OCI-LY7 (cell line): ENCODE measurements at regions not wholly inside any gene's neighbourhood (a gene's known extent, or its start where the extent isn't known, plus 50 kb on each side); places are given as distances from the start of the nearest gene placed in this dataset.

Source experiments
- BruUV-seq: library from RNA; stranded (reverse); fragments of 400-500 nt; replicated peaks from 2 replicates; lab custom pipeline; 2021; lab: Mats Ljungman, UMichigan
- CTCF ChIA-PET: fragments of 300-600 bp; sonication (Branson Sonifier 250); formaldehyde crosslinking; loops from one replicate; lab custom pipeline; 2022; ENCODE audit warnings: antibody characterized with exemption; ENCODE audit not compliant: unreplicated experiment; lab: Charles Lee
- POLR2A ChIA-PET: fragments of 300-600 bp; sonication (Branson Sonifier 250); formaldehyde crosslinking; loops from one replicate; lab custom pipeline; 2022; ENCODE audit warnings: antibody characterized with exemption; lab: Charles Lee
- DNase-seq: peaks from one replicate; pipeline ENCODE4 v3.0.0-alpha.2; 2015; ENCODE audit warnings: low spot score
- H2AFZ ChIP-seq: fragments of 200-600 bp; sonication (generic), shearing (Covaris generic); 2 replicates; pipeline ENCODE4 v1.6.1; 2014; ENCODE audit warnings: mild to moderate bottlenecking, antibody characterized with exemption, low read length, moderate library complexity
- H3K27ac ChIP-seq: fragments of 200-600 bp; sonication (generic); 2 replicates; pipeline ENCODE4 v1.5.1; 2014; ENCODE audit warnings: mixed run types, low read depth, mild to moderate bottlenecking, moderate library complexity, low read length, inconsistent platforms; ENCODE audit not compliant: poor library complexity, severe bottlenecking
- H3K36me3 ChIP-seq: fragments of 200-600 bp; sonication (generic); 2 replicates; pipeline ENCODE4 v1.6.1; 2014; ENCODE audit warnings: mild to moderate bottlenecking, antibody characterized with exemption, low read length, moderate library complexity, mixed read lengths; ENCODE audit not compliant: insufficient read depth
- H3K4me1 ChIP-seq: fragments of 200-600 bp; sonication (generic); 2 replicates; pipeline ENCODE4 v1.5.1; 2014; ENCODE audit warnings: mild to moderate bottlenecking, low read length; ENCODE audit not compliant: insufficient read depth, poor library complexity, severe bottlenecking
- H3K4me2 ChIP-seq: fragments of 200-600 bp; sonication (generic); 2 replicates; pipeline ENCODE4 v1.6.1; 2014; ENCODE audit warnings: mild to moderate bottlenecking, low read length
- H3K4me3 ChIP-seq: fragments of 200-600 bp; sonication (generic); 2 replicates; pipeline ENCODE4 v1.5.1; 2014; ENCODE audit warnings: mild to moderate bottlenecking, low read depth, low read length; ENCODE audit not compliant: poor library complexity, severe bottlenecking
- H3K79me2 ChIP-seq: fragments of 200-600 bp; sonication (generic); 2 replicates; pipeline ENCODE4 v1.6.1; 2016; ENCODE audit warnings: low read depth, mild to moderate bottlenecking, low read length, moderate library complexity, mixed read lengths; ENCODE audit not compliant: insufficient read depth
- H3K9me2 ChIP-seq: fragments of 200-600 bp; sonication (generic); 2 replicates; pipeline ENCODE4 v1.6.1; 2016; ENCODE audit warnings: mild to moderate bottlenecking, low read length, mixed read lengths; ENCODE audit not compliant: insufficient read depth
- H3K9me3 ChIP-seq: fragments of 200-600 bp; sonication (generic); 2 replicates; pipeline ENCODE4 v1.6.1; 2014; ENCODE audit warnings: mild to moderate bottlenecking, mixed run types, low read length, mixed read lengths
- H4K20me1 ChIP-seq: fragments of 200-600 bp; sonication (generic); 2 replicates; pipeline ENCODE4 v1.6.1; 2014; ENCODE audit warnings: mild to moderate bottlenecking, antibody characterized with exemption, low read length, moderate library complexity, mixed read lengths; ENCODE audit not compliant: insufficient read depth
- EZH2phosphoT487 ChIP-seq: fragments of 200-600 bp; sonication (generic); IDR thresholded peaks from 2 replicates; pipeline ENCODE4 v1.6.1; 2018; ENCODE audit warnings: low read depth, borderline replicate concordance, mild to moderate bottlenecking, mixed run types, antibody characterized with exemption, low read length, moderate library complexity, mixed read lengths
- intact Hi-C: fragments of 100-400 bp; cut with micrococcal nuclease; formaldehyde crosslinking; loops from one replicate; pipeline ENCODE4 v1.10.0; 2022; ENCODE audit not compliant: unreplicated experiment
- TF ChIP-seq, protein P1 (sequence below): fragments of 200-600 bp; sonication (generic); conservative IDR thresholded peaks from 2 replicates; pipeline ENCODE4 v1.5.1; 2014; ENCODE audit warnings: mild to moderate bottlenecking, antibody characterized with exemption, low read length, moderate library complexity, mixed read lengths

DNA sequence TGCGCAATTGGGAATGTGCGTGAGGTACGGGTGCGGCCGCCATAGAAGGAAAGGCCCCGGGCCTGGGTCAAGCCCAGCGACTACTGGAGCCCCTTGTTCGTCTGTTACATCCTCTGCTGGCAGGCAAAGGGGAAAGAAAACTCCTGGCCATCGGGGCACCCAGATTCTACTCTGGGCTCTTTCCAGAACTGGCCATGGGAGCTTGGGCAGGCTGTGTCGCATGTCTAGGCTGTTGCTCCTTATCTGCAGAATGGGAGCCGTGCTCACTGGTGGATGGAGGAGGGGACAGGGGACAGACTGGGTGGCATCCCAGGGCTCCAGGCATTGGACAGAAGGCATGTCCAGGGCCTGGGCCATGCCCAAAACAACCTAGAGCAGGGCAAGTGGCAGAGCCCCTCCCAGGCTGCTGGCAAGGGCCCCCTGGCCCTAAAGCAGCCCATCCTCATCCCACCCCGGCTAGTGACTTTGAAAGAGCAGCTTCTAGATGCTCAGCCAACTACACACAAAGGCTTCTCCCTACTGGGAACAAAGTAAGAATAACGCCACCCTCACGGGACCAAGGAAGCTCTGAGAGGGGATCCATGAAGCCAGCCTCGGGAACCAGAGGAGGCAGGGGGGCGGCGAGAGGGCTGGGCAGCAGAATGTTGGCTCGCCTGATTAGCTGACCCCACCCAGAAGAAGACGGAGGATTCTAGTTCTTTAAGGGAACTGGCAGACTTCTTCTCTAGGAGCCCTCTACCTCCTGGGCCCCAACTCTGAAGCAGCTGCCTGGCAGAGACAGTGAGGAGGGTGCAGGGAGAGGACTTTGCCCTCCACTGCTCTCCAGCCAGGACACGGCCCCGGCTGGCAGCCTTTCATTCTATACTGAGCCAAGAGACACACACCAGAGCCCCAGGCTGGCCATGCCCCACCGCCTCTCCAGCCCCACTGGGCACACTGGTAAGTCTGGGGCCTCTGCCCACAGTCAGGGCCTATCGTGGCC lies 96.8 kb downstream of the SINHCAF start:
- DNase-seq, result no peak
- Histone ChIP-seq H3K4me3 (no peak overlapping the region), H2AFZ (no peak overlapping the region), H3K4me1 (no peaks in the 10 kb centered on the region), H3K9me2 (no peaks in the 10 kb centered on the region), H3K27ac (no peak overlapping the region), H3K9me3 (no peaks in the 10 kb centered on the region), H3K36me3 (no peaks in the 10 kb centered on the region), H3K79me2 (no peaks in the 10 kb centered on the region), H4K20me1 (no peaks in the 10 kb centered on the region), H3K4me2 (no peak overlapping the region)
- ChIA-PET CTCF (no interaction called here), POLR2A (interaction anchor here (0.5 kb wide), 1 partner anchor 39 kb away, joined by 3 read pairs; no protein-coding TSS in a partner anchor)
- intact Hi-C loops, result no loop called here
- BruUV-seq, result no TSS peak
- TF ChIP-seq, protein P1, sequence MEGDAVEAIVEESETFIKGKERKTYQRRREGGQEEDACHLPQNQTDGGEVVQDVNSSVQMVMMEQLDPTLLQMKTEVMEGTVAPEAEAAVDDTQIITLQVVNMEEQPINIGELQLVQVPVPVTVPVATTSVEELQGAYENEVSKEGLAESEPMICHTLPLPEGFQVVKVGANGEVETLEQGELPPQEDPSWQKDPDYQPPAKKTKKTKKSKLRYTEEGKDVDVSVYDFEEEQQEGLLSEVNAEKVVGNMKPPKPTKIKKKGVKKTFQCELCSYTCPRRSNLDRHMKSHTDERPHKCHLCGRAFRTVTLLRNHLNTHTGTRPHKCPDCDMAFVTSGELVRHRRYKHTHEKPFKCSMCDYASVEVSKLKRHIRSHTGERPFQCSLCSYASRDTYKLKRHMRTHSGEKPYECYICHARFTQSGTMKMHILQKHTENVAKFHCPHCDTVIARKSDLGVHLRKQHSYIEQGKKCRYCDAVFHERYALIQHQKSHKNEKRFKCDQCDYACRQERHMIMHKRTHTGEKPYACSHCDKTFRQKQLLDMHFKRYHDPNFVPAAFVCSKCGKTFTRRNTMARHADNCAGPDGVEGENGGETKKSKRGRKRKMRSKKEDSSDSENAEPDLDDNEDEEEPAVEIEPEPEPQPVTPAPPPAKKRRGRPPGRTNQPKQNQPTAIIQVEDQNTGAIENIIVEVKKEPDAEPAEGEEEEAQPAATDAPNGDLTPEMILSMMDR, result no peak
- TF ChIP-seq EZH2phosphoT487, result no peak

DNA sequence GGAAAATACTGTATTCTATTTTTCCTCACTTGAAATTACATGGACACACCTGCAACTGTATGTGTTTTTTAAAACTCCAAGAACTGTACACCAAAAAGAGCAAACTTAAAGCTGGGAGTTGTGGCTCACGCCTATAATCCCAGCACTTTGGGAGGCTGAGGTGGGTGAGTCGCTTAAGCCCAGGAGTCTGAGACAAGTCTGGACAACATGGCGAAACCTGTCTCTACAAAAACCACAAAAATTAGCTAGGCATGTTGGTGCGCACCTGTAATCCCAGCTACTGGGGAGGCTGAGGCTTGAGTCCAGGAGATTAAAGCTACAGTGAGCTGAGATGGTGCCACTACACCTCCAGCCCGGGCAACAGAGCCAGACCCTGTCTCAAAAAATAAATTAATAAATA lies 95.9 kb downstream of the SINHCAF start:
- no peaks in the 10 kb centered on the region for H4K20me1 ChIP-seq
- CTCF ChIA-PET, result no interaction called here
- no peaks in the 10 kb centered on the region for H3K36me3 ChIP-seq
- no peak overlapping the region for H2AFZ ChIP-seq
- H3K9me3 ChIP-seq, result no peaks in the 10 kb centered on the region
- no peaks in the 10 kb centered on the region for H3K4me1 ChIP-seq
- no peaks in the 10 kb centered on the region for H3K79me2 ChIP-seq
- H3K4me3 ChIP-seq, result no peak overlapping the region
- DNase-seq, result no peak
- BruUV-seq, result no TSS peak
- H3K27ac ChIP-seq, result no peak overlapping the region
- no peak for TF ChIP-seq EZH2phosphoT487
- TF ChIP-seq, protein P1, result no peak
- no peak overlapping the region for H3K4me2 ChIP-seq
- intact Hi-C loops, result loop anchor here (10.0 kb wide), 1 partner anchor 245 kb away; no protein-coding TSS in a partner anchor
- H3K9me2 ChIP-seq, result no peaks in the 10 kb centered on the region
- POLR2A ChIA-PET, result interaction anchor here (0.5 kb wide), 1 partner anchor 38 kb away, joined by 3 read pairs; no protein-coding TSS in a partner anchor
